GM12873 (cell line): ENCODE measurements at regions not wholly inside any gene's neighbourhood (a gene's known extent, or its start where the extent isn't known, plus 50 kb on each side); places are given as distances from the start of the nearest gene placed in this dataset.

ENCODE experiments used
- TF ChIP-seq, protein P1 (sequence below): IDR thresholded peaks from 2 replicates; pipeline ENCODE4 v1.5.1; 2012; ENCODE audit warnings: low read depth, mild to moderate bottlenecking, moderate library complexity, low read length, control low read depth; ENCODE audit not compliant: insufficient read depth; ENCODE audit errors: missing control alignments

DNA sequence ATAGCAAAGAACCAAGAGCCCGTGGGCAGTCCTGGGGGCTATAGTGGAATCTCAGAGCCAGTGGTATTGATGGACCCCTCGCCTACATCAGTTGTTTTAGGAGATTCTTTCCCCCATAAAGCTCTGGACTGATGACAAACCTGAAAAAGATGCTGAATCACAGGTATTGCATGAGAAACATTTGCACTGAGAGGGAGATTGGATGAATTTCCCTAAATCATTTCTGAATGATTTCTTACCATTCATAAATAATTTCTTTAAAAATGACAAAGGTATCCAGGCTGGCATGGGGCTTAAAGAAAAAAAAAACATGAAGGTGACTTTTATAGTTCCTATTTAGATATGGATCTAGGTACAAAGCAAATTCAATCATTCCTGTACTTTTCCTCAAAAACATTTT lies 54.0 kb upstream of the SLIT3 start:
- TF ChIP-seq, protein P1, sequence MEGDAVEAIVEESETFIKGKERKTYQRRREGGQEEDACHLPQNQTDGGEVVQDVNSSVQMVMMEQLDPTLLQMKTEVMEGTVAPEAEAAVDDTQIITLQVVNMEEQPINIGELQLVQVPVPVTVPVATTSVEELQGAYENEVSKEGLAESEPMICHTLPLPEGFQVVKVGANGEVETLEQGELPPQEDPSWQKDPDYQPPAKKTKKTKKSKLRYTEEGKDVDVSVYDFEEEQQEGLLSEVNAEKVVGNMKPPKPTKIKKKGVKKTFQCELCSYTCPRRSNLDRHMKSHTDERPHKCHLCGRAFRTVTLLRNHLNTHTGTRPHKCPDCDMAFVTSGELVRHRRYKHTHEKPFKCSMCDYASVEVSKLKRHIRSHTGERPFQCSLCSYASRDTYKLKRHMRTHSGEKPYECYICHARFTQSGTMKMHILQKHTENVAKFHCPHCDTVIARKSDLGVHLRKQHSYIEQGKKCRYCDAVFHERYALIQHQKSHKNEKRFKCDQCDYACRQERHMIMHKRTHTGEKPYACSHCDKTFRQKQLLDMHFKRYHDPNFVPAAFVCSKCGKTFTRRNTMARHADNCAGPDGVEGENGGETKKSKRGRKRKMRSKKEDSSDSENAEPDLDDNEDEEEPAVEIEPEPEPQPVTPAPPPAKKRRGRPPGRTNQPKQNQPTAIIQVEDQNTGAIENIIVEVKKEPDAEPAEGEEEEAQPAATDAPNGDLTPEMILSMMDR = no peak

DNA sequence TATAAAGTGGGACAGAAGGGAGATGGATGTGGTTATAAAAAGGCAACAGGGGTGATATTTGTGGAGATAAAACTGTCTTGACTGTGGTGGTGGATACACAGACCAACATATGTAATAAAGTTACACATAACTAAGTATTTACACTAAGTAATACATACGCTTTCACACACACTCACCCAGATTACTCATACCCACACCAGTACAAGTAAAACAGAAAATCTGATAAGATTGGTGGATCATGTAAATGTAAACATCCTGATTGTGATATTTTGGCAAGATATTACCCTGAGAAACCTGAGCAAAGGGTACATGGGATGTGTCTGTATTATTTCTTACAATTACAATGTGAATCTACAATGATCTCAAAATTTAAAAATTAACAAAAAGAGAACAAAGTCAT lies 53.3 kb upstream of the SLIT3 start:
- TF ChIP-seq, protein P1 = no peak

DNA sequence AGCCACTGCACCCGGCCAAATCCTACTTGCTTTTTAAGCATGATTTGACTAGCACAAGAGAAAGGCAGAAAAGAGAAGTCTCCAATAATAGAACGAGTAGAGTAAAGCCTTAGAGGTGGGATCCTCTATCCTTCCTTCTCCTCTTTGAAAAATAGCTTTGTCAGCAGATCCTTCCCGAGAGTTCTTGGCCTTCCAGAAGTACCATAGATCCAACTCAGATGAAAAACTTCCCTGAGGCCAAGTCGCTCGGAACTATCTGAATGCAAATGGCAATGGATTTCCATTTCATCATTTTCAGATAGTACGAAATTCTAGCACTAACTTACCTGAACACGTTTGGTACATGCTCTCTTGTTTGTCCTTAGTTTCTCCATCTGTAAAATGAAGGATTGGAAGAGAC lies 52.0 kb upstream of the SLIT3 start:
- TF ChIP-seq, protein P1 = no peak

DNA sequence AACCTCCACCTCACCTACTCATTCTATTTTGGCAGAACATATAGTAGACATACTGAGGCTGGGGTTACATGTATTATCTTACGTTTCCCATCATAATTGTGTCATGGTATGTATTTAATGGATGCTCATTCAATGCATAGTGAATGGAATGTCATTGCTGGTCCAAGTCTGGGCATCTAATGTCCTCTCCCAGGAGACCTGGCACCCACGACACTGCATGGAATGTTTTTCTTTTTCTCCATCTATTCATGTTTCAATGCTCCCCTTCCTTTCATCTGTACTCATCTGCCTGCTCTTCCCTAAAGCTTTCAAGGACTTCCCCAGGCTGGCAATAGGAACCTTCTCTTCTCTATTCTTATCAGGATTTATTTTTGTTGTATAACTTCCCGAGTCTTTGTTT lies 50.8 kb upstream of the SLIT3 start:
- TF ChIP-seq, protein P1 = no peak

DNA sequence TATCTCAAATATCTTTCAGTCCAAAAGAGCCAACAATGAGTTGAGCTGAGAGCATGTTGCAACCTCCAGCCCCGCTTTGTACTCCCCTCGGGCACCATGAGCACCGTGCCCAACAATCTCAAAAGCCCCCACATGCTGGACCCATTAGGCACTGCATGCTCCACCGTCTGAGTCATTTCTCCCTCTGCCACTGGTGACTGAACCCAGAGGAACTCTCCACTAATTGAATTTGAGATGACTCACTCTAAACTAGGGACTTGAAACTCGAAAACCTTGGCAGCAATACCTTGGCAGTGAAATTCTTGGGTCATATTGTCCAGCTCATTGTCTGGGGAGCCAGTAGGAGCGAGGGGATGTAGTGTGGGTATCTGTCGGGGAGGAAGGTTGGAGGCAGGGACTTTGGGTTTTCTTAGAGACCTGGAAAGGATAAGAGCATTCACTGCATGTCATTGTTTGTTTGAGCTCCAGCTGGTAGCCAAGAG lies 49.9 kb upstream of the SLIT3 start:
- TF ChIP-seq, protein P1 = no peak
